ENCODE measurements at regions not wholly inside any gene's neighbourhood (a gene's known extent, or its start where the extent isn't known, plus 50 kb on each side); places are given as distances from the start of the nearest gene placed in this dataset.

DNA sequence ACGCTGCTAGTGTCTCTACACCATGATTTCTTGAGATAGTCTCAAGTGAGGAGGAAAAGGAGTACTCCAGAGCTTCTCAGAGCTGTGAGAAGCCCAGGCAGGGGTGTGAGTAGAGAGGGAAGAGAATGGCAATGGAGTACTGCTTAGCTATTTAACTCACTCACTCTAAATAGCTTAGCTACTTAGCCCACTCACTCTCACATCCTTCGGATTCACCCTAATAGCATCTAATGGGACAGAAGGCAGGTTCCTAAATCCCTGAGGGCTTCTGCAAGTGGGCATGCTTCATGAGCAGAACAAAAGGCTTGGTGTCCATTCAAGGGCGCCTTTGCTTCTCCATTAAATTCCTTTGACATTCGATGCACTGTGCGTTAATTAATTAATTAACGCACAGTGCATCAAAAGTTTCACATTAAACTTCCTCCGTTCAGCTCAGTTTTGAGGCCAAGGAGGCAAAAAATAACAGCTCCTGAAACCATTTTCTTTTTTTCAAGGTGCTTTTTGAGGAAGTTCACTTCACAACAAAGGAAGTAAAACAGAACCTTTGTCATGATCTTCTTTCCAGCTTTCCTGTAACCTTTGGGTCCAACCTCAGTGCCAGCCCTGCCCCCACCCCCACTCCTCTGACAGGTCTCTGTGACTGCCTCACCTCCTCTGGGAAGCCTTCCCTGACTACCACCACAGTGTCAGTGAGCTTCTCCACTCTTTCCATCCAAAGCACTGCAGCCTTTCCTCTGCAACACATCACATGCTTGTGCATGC, 294.0 kb downstream of the SEC61B start:
- Histone ChIP-seq H3K36me3 (ENCODE audit: control insufficient read depth, insufficient read depth, low read length) (no peaks in the 10 kb centered on the region), H3K4me3 (ENCODE audit: low read depth, low read length) (no peak overlapping the region), H3K27me3 (ENCODE audit: control insufficient read depth, insufficient read depth, low read length) (no peaks in the 10 kb centered on the region)
- no peak for TF ChIP-seq CTCF (IDR thresholded peaks at IDR 0.05; ENCODE audit: insufficient read depth, low read length, severe bottlenecking)
- DNase-seq (ENCODE audit: low read depth) (no peak), FAIRE-seq (peak; percentile 28)

- no peak for DNase-seq (ENCODE audit: low read depth)
- FAIRE-seq: no peak
- no peak for TF ChIP-seq CTCF (IDR thresholded peaks at IDR 0.05; ENCODE audit: insufficient read depth, low read length, severe bottlenecking)
Observed at GRCh38 chr9:99516657-99517049, 294.6 kb downstream of the SEC61B start.

GRCh38 chr9:99523838-99524237, 297.8 kb upstream of the NR4A3 start:
- H3K36me3 ChIP-seq (ENCODE audit: control insufficient read depth, insufficient read depth, low read length): no peaks in the 10 kb centered on the region
- no peaks in the 10 kb centered on the region for H3K27me3 ChIP-seq (ENCODE audit: control insufficient read depth, insufficient read depth, low read length)
- no peak for TF ChIP-seq CTCF (IDR thresholded peaks at IDR 0.05; ENCODE audit: insufficient read depth, low read length, severe bottlenecking)
- FAIRE-seq (no peak), DNase-seq (ENCODE audit: low read depth) (no peak)
- H3K4me3 ChIP-seq (ENCODE audit: low read depth, low read length): no peak overlapping the region

More at GRCh38 chr9:99516657-99517049, 294.6 kb downstream of the SEC61B start:
- Histone ChIP-seq H3K4me3 (ENCODE audit: low read depth, low read length) (no peak overlapping the region), H3K27me3 (ENCODE audit: control insufficient read depth, insufficient read depth, low read length) (no peaks in the 10 kb centered on the region), H3K36me3 (ENCODE audit: control insufficient read depth, insufficient read depth, low read length) (no peaks in the 10 kb centered on the region)

DNA sequence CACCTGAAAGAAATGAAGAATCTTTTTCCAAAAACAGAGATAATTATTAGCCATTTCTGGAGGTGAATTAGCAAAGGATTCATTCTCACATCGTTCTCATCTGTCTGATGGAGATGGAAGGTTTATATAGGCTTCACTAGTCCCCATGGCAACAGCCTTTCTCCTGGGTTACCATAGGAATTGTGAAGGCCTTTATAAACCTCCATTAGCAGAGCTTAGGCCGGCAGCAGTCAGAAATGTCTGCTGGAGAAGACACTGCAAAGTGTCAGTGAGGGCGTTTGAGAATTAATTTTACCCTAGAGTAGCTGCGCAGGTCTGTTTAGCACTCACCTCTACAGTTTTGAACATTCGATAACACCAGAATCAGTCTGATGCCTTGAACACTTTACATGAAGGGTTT, 290.4 kb upstream of the NR4A3 start:
- FAIRE-seq: no peak
- Histone ChIP-seq H3K27me3 (ENCODE audit: control insufficient read depth, insufficient read depth, low read length) (no peaks in the 10 kb centered on the region), H3K36me3 (ENCODE audit: control insufficient read depth, insufficient read depth, low read length) (no peaks in the 10 kb centered on the region), H3K4me3 (ENCODE audit: low read depth, low read length) (no peak overlapping the region)
- no peak for DNase-seq (ENCODE audit: low read depth)
- no peak for TF ChIP-seq CTCF (IDR thresholded peaks at IDR 0.05; ENCODE audit: insufficient read depth, low read length, severe bottlenecking)

GRCh38 chr9:99533421-99533820, 288.3 kb upstream of the NR4A3 start:
- FAIRE-seq: no peak
- no peak for DNase-seq (ENCODE audit: low read depth)
- TF ChIP-seq CTCF (IDR thresholded peaks at IDR 0.05; ENCODE audit: insufficient read depth, low read length, severe bottlenecking): no peak
- no peaks in the 10 kb centered on the region for H3K27me3 ChIP-seq (ENCODE audit: control insufficient read depth, insufficient read depth, low read length)
- no peaks in the 10 kb centered on the region for H3K36me3 ChIP-seq (ENCODE audit: control insufficient read depth, insufficient read depth, low read length)
- no peak overlapping the region for H3K4me3 ChIP-seq (ENCODE audit: low read depth, low read length)

DNA sequence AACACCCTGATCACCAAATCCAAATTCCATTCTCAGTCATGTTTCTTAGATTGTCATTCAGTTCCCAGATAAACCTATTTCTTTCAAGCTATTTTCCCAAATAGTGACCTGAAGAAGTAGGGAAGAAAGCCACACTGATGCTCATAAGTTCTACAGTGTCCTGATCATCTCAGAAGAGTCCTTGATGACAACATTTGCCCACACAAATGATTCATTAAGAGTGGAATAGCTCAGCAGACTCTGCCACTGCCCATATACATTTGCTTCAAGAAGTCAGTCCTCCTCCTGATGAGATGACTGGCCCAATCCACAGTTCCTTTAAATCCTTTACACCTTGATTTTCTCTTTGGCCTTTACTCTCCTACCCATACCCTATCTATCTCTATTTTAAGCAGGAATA, 283.7 kb upstream of the NR4A3 start:
- Histone ChIP-seq H3K36me3 (ENCODE audit: control insufficient read depth, insufficient read depth, low read length) (no peaks in the 10 kb centered on the region), H3K4me3 (ENCODE audit: low read depth, low read length) (no peak overlapping the region), H3K27me3 (ENCODE audit: control insufficient read depth, insufficient read depth, low read length) (no peaks in the 10 kb centered on the region)
- no peak for FAIRE-seq
- DNase-seq (ENCODE audit: low read depth): no peak
- no peak for TF ChIP-seq CTCF (IDR thresholded peaks at IDR 0.05; ENCODE audit: insufficient read depth, low read length, severe bottlenecking)

Measured in bronchial epithelial cell (primary cell).